Stimulated activated naive CD8-positive, alpha-beta T cell treated with anti-CD3 and anti-CD28 coated beads, Interleukin-15, amount 100 ng/mL, for 72 hours (primary cell): ENCODE measurements at regions not wholly inside any gene's neighbourhood (a gene's known extent, or its start where the extent isn't known, plus 50 kb on each side); places are given as distances from the start of the nearest gene placed in this dataset.

Experiments used
- ATAC-seq: fragments of 150-1000 bp; cut with Tn5 transposase; 2 replicates; pipeline ENCODE4 v1.10.0; 2021; ENCODE audit warnings: mild to moderate bottlenecking, moderate library complexity
- DNase-seq, 2 donors: peaks; one replicate each; pipeline ENCODE4 v3.0.0; 2021 to 2022
- H3K27ac Mint-ChIP-seq, 2 donors: one replicate each; pipeline ENCODE4 v1.8.0; 2022; ENCODE audit warnings: mild to moderate bottlenecking in 2 of 2, mixed read lengths in 2 of 2, moderate library complexity in 2 of 2
- H3K27me3 Mint-ChIP-seq: one replicate; pipeline ENCODE4 v1.8.0; 2022; ENCODE audit warnings: mixed read lengths
- H3K4me1 Mint-ChIP-seq: one replicate; pipeline ENCODE4 v1.8.0; 2022; ENCODE audit warnings: mild to moderate bottlenecking, mixed read lengths
- H3K4me3 Mint-ChIP-seq, 2 donors: one replicate each; pipeline ENCODE4 v1.8.0; 2022; ENCODE audit warnings: mild to moderate bottlenecking in 2 of 2, mixed read lengths in 2 of 2, moderate library complexity in 1 of 2
- H3K9me3 Mint-ChIP-seq, 2 donors: one replicate each; pipeline ENCODE4 v1.8.0; 2022; ENCODE audit warnings: mixed read lengths in 2 of 2

DNA sequence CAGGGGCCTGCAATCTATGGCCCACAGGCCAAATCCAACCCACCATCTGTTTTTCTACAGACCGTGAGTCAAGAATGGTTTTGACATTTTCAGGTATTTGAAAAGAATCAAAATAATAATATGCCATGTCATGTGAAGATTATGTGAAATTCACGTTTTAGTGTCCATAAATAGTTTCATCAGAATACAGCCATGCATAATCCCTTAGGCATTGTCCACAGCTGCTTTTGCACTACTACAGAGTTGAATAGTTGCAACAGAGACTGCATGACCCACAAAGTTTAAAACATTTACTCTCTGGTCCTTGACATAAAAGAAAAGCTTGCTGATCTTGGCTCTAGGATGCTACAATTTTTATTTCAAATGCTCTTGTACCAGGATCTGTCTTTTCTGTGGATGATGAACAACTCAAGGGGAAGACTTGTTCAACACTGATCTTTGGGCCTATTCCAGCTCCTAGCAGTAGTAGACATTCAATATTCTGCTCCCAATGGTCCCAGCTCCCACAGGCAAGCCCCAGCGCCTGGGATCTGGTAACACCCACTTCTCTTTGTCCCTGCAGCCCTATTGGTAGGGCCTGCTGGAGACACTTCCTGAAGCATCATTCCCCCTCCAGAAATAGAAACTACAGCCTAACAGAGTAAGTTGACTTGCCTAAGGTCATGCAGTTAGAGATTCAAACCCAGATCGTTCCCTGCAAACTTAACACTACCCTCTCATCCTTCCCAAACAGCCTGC, 76.9 kb downstream of the MRPL46 start:
- no peaks in the 10 kb centered on the region for H3K4me1 Mint-ChIP-seq
- H3K9me3 Mint-ChIP-seq: no peaks in the 10 kb centered on the region
- ATAC-seq (no peak), DNase-seq (no peak)
- H3K27ac Mint-ChIP-seq: no peak overlapping the region
- no peaks in the 10 kb centered on the region for H3K27me3 Mint-ChIP-seq
- H3K4me3 Mint-ChIP-seq: no peak overlapping the region

DNA sequence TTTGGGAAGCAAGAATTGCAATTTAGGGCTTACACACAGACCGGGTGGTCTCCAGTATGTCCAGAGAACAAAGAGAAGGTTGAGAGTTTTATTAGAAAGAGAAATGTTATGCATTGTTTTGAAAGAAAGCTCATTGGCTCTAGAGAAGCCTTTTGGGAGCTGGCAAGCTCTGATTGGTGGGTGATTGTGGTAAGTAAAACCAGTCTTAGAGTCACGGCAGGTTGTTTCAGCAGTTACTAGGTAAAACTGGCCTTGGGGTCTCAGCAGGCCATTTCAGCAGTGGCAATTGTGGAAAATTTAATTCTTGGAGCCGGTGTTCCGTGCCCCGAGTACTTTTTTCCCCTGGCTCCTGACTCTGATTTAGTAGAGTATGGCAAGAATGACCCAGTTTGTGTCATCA, 78.1 kb downstream of the MRPL46 start:
- Mint-ChIP-seq H3K27me3 (peaks cover 1% of the 10 kb centered on the region), H3K4me1 (no peaks in the 10 kb centered on the region), H3K9me3 (no peaks in the 10 kb centered on the region), H3K4me3 (no peak overlapping the region), H3K27ac (no peak overlapping the region)
- ATAC-seq (no peak), DNase-seq (no peak)

DNA sequence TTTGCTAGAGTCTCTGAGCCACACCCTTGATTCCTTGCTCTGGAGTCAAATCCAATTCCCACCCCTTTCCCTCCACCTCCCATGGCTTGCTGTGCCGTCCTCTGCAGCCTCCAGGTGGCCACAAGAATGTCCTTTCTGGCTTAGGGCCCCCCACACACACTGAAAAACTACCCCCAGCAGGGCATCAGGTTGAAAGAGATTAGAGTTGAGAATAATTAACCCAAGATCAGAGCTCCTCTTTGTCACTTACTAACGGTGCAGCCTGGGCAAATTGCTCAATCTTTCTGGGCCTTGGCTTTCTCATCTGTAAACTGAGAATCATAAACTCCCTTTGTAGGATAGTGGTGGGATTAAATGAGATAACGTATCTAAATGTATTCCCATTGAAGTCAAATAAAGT, 78.5 kb downstream of the MRPL46 start:
- no peak overlapping the region for H3K27ac Mint-ChIP-seq
- H3K4me3 Mint-ChIP-seq: no peak overlapping the region
- no peak for ATAC-seq

DNA sequence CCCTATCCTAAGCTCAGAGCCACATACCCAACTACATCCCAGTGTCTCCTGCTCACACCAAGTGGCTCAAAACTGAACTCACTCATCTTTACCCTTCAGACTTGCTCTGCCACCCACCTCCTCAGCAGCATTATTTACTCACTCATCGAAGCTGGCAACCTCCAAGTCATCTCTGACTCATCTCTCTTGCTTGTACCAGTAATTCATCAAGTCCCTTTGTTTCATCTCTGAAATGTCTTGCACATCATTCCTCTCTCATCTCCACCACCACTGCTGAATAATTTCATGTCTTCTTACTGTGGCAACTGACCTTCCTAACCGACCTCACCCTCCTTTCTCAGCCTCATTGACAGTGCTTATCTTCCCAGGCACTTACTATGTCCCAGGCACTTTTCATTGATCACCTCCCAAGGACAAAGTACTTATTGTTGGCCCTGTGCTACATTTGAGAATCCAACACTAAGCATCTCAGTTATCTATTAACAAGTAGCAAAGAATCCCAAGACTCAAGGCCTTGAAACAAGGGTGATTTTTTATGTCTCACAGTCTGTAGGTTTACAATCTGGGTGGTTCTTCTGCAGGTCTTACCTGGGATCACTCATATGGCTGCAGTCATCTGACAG, 82.0 kb downstream of the MRPL46 start:
- no peaks in the 10 kb centered on the region for H3K4me1 Mint-ChIP-seq
- ATAC-seq (peak; percentile 76), DNase-seq (peak in 1 of 2 donors; percentile 12)
- peaks cover 14% of the 10 kb centered on the region for H3K27me3 Mint-ChIP-seq
- H3K4me3 Mint-ChIP-seq: no peak overlapping the region
- no peak overlapping the region for H3K27ac Mint-ChIP-seq
- no peaks in the 10 kb centered on the region for H3K9me3 Mint-ChIP-seq

More for the DNA sequence above, 78.5 kb downstream of the MRPL46 start:
- H3K9me3 Mint-ChIP-seq: no peaks in the 10 kb centered on the region
- DNase-seq: no peak
- H3K4me1 Mint-ChIP-seq: no peaks in the 10 kb centered on the region
- H3K27me3 Mint-ChIP-seq: peaks cover 5% of the 10 kb centered on the region

DNA sequence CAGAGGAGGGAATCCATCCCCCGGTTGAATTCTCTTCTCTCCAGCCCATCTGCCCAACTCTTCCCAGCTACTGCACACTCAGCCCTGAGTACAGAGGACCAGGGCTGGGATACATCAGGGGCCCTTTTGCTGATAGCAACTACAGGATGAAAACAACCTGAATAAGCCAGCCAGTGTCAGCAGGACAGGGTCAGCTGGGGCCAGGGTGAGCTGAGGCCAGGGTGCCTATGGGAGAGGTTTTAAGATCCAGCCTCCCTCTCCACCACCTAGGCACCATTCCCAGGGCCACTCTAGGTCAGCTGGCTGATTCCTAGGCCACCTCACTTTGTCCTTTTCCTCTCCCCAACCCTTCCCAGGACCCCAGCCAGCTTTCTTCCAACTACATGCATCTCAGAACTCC, 83.8 kb downstream of the MRPL46 start:
- no peak for DNase-seq
- H3K27ac Mint-ChIP-seq: peak overlapping the region; percentile 66 to 67
- peaks cover 14% of the 10 kb centered on the region for H3K27me3 Mint-ChIP-seq
- ATAC-seq: no peak
- H3K4me3 Mint-ChIP-seq: no peak overlapping the region
- no peaks in the 10 kb centered on the region for H3K4me1 Mint-ChIP-seq
- H3K9me3 Mint-ChIP-seq: no peaks in the 10 kb centered on the region

DNA sequence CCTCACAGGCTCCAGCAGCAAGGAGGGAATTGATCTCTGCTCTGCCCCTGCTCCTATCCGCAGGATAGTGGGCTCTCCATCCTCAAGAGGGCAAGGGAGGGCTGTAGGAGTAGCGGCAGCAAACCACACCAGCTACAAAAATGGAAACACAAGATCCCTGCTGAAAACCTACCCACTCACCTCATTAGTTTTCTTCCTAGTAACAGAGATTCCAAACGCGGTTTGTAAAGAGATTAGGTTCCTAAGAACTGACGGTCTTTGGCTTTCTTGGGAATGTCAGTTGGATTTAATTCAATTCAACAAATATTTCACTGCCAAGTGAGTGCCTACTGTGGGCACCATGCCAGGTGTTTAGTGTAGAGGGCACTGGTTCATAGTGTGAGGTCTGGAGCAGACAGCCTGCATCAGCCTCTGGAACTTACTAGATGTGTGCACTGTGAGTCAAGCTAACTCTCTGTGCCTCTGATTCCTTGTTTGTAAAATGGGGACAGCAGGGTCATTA, 84.7 kb downstream of the MRPL46 start:
- Mint-ChIP-seq H3K4me1 (no peaks in the 10 kb centered on the region), H3K27me3 (peaks cover 14% of the 10 kb centered on the region), H3K4me3 (no peak overlapping the region), H3K9me3 (no peaks in the 10 kb centered on the region), H3K27ac (no peak overlapping the region)
- no peak for DNase-seq
- ATAC-seq: no peak

DNA sequence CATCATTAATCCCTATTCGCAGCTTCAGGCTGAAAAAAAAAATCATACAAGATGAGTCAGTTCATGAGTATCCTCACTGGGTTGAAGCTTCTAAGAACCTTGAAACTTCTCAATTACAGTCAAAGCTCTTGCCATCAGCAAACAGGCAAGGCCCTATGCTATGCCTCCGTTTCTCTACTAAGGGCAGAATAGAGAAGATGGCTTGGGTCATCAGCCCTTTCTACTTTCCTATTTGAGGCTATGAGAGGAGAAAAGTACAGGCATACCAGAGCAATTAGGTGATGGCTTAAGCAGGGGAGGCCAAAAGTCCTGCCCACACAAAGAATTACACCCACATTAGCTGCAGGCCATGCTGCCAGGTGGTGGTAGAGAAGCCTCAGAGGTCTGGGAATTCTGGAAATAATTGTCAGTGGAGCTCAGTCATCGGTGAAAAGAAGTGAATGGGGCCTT, 89.0 kb downstream of the MRPL46 start:
- Mint-ChIP-seq H3K4me1 (no peaks in the 10 kb centered on the region), H3K9me3 (no peaks in the 10 kb centered on the region), H3K27ac (no peak overlapping the region), H3K27me3 (peaks cover 4% of the 10 kb centered on the region), H3K4me3 (no peak overlapping the region)
- DNase-seq (no peak), ATAC-seq (no peak)

DNA sequence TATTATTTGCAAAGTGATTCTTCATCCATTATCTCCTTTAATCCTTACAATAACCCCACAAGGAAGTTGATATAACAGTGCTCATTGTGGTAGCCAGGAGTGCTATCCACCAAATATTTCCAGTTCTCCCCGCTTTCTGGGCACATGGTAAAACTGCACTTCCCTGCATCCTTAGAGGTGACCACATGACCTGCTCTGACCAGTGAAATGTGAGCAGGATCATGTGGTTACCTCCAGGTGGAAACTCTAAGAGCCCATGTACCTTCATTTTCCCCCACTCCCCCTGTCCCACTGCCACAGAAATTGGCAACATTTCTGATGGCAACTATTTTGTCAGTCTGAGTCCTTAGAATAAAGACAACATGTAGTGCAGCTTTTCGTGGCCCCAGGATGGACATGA, 89.7 kb downstream of the MRPL46 start:
- no peak overlapping the region for H3K4me3 Mint-ChIP-seq
- H3K27me3 Mint-ChIP-seq: no peaks in the 10 kb centered on the region
- DNase-seq: no peak
- H3K4me1 Mint-ChIP-seq: no peaks in the 10 kb centered on the region
- no peak for ATAC-seq
- no peak overlapping the region for H3K27ac Mint-ChIP-seq
- H3K9me3 Mint-ChIP-seq: no peaks in the 10 kb centered on the region

DNA sequence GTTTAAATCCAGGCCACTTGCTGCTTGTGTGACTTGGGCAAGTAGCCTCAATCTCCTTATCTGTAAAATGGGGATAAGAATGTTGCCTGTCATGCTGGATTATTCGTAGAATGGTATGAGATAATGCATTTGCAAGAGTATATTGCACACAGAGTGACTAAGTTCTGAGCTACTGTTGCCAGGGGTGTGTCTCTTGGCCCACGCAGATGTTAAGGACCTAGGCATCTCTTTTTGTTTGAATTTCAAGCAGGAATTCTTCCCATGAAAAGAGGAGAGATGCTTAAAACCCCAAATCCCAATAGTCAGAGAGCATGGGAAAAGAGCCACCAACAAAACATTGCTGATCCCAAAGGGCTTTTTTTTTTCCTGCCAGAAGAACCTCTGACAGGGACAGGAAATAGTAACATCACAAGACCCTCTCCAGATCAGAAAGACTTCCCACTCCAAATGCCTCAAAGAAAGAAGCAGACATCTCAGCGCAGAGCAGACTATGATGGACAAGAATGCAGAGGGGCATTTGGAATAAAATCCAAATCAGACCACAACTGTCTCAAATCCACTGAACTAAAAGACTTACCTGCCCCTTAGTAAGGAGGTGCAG, 90.5 kb downstream of the MRPL46 start:
- ATAC-seq: no peak
- Mint-ChIP-seq H3K4me3 (no peak overlapping the region), H3K27ac (no peak overlapping the region), H3K27me3 (no peaks in the 10 kb centered on the region), H3K4me1 (no peaks in the 10 kb centered on the region), H3K9me3 (no peaks in the 10 kb centered on the region)
- no peak for DNase-seq

DNA sequence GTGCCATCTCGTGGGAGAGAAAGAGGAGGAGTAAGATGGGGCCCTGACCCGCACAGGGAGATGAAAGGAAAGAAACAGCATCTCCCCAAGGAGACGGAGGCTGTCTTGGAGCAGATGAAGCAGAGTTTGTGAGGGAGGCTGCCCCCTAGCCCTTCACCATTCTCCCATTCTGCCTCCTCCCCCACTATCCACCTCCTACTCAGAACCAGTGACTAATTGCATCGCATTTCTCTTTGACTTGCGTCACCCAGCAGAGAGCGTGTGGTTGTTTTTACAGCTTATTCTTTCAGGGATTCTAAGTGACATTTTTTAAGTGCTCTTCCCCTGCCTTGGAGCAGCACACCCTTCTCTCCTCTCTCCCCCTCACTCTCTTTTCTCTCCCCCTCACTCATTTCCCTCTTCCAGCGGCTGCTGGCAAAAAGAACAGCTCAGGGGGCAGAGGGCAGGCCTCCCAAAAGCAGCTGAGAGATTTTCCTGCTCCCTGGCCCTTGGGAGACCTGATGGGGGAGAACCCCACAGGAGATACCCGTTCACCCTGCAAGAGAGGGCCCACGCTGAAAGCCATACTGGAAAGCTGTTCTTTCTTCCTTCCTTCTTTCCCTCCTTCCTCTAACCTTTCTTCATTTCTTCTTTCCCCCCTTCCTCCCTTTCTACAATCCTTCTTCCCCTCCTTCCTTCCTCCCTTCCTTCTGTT, 91.8 kb downstream of the MRPL46 start:
- Mint-ChIP-seq H3K27me3 (peaks cover 6% of the 10 kb centered on the region), H3K27ac (peak overlapping the region in 1 of 2 donors; percentile 20), H3K4me1 (no peaks in the 10 kb centered on the region), H3K4me3 (no peak overlapping the region), H3K9me3 (no peaks in the 10 kb centered on the region)
- DNase-seq: no peak
- no peak for ATAC-seq

DNA sequence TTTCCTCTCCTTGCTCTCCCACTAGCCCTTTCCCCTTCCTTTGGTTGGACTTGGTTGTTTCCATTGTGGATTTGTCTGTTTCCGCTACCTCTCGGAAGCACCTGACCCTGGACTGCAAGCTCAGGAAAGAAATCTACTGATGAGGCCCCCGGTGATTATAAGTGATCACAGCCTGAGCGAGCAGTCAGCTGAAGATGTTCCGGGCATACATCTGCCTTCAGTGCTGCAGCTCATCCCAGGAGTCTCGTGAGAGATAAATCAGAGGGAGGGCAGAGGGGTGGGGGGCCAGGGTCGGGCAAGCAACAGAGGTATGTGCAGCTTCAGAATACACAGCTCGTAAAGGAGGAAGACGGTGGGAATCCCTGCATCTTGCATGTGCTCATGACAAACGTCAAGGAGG, 102.1 kb downstream of the MRPL46 start:
- no peaks in the 10 kb centered on the region for H3K9me3 Mint-ChIP-seq
- peak overlapping the region in 1 of 2 donors; percentile 42 for H3K27ac Mint-ChIP-seq
- DNase-seq (no peak), ATAC-seq (no peak)
- H3K4me1 Mint-ChIP-seq: no peaks in the 10 kb centered on the region
- no peak overlapping the region for H3K4me3 Mint-ChIP-seq
- peaks cover 29% of the 10 kb centered on the region for H3K27me3 Mint-ChIP-seq

DNA sequence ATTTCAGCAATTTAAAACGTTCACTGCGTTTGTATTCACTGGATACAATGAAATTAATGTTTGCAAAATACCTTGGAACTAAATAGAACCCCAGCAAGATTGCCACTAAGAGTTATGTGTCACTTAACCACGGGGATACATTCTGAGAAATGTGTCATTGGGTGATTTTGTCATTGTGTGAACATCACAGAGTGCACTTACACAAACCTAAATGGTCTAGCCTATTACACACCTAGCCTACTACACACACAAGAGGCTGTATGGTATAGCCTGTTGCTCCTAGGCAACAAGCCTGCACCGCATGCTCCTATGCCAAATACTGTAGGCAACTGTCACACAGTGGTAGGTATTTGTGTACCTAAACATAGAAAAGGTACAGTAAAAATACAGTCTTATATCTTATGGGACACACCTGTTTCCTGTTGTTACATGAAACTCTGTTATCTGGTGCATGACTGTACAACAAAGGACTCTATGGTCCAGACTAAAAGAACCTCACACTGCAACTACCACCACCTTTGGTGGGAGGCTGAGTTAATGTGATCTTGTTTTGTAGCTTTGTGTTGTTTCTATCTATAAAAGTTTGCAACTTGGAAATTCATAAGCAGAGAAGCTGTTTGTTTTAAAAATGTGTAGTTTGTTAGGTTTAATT, 92.2 kb upstream of the NTRK3 start:
- DNase-seq: no peak
- H3K9me3 Mint-ChIP-seq: peaks cover 16% of the 10 kb centered on the region in 2 donors
- H3K27ac Mint-ChIP-seq: no peak overlapping the region
- ATAC-seq: no peak
- H3K4me3 Mint-ChIP-seq: no peak overlapping the region
- H3K27me3 Mint-ChIP-seq: peaks cover 14% of the 10 kb centered on the region
- H3K4me1 Mint-ChIP-seq: no peaks in the 10 kb centered on the region

DNA sequence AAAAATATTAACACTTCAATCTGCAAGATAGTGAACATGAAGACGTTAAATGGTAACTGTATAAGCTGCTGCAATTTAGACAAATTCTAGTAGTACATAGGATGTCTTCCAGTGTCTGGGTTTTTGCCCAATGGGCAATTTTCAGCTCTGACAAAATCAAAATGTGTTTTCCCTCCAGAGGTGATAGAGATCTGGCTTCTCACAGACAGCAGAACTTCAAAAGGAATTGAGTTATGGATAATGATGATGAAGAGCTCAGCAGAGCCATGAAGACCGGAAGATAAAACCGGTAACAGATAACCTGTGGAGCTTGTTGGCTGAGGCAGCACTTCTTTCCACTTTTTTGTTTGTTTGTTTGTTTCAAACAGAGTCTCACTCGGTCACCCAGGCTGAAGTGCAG, 89.4 kb upstream of the NTRK3 start:
- no peak for DNase-seq
- Mint-ChIP-seq H3K27me3 (peaks cover 14% of the 10 kb centered on the region), H3K9me3 (peaks cover 0 to 5% of the 10 kb centered on the region in 2 donors), H3K27ac (no peak overlapping the region), H3K4me3 (no peak overlapping the region), H3K4me1 (no peaks in the 10 kb centered on the region)
- no peak for ATAC-seq

DNA sequence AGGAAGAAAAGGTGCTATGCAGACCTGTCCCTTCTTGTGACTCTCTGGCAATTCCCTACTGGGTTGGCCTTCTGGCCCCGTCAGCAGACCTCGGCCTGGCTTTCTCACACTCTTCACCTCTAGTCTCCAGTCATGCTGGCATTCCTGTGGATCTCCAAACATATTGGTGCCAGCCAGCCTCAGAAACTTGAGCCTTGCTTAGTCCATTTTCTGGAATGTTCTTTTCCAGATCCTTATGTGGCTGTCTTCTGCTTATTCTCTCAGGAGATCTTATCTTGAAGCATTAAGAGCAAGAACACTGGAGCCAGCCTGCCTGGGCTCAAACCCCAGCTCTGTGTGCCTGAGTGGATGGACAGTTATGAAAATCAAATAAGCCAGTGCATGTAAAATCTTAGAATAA, 88.2 kb upstream of the NTRK3 start:
- H3K4me1 Mint-ChIP-seq: no peaks in the 10 kb centered on the region
- no peak overlapping the region for H3K4me3 Mint-ChIP-seq
- no peak for ATAC-seq
- no peak overlapping the region for H3K27ac Mint-ChIP-seq
- peaks cover 0 to under 1% of the 10 kb centered on the region in 2 donors for H3K9me3 Mint-ChIP-seq
- peaks cover 12% of the 10 kb centered on the region for H3K27me3 Mint-ChIP-seq
- no peak for DNase-seq

DNA sequence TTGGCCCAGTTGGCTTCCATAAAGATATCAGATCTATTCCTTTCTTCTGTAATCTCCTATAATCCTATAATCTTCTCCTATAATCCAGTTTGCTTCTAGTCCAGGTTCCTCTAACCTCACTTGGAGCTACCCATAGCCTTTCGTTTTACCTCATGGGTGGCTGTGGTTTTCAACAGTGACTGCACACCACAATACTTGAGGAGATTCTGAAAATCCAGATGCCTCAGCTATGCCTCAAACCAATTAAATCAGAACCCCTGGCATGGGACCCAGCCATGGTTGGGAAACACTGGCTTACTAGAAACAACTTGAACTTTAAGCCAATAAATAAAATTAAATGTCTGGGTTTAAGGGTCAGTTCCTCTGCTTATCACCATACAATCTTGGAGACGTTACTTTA, 86.1 kb upstream of the NTRK3 start:
- DNase-seq: no peak

More for the DNA sequence above, 86.1 kb upstream of the NTRK3 start:
- no peak overlapping the region for H3K4me3 Mint-ChIP-seq
- H3K9me3 Mint-ChIP-seq: no peaks in the 10 kb centered on the region
- ATAC-seq: no peak
- no peak overlapping the region for H3K27ac Mint-ChIP-seq
- peaks cover 4% of the 10 kb centered on the region for H3K27me3 Mint-ChIP-seq
- H3K4me1 Mint-ChIP-seq: no peaks in the 10 kb centered on the region
